GM12891 (cell line): ENCODE measurements at regions not wholly inside any gene's neighbourhood (a gene's known extent, or its start where the extent isn't known, plus 50 kb on each side); places are given as distances from the start of the nearest gene placed in this dataset.

Experiments used
- PAX5 ChIP-seq: IDR thresholded peaks from 2 replicates; pipeline ENCODE4 v1.6.1; 2011; ENCODE audit warnings: low read length, moderate library complexity, mild to moderate bottlenecking; ENCODE audit not compliant: insufficient read depth, severe bottlenecking
- POLR2A ChIP-seq: IDR thresholded peaks from 2 replicates; pipeline ENCODE4 v1.6.1; 2011; ENCODE audit warnings: low read depth, low read length, control low read depth
- POLR2AphosphoS5 ChIP-seq: IDR thresholded peaks from 2 replicates; pipeline ENCODE4 v1.6.1; 2011; ENCODE audit warnings: low read depth, low read length, control low read depth
- POU2F2 ChIP-seq: IDR thresholded peaks from 2 replicates; pipeline ENCODE4 v1.6.1; 2011; ENCODE audit warnings: low read depth, mild to moderate bottlenecking, control low read depth, low read length, moderate library complexity
- SPI1 ChIP-seq: IDR thresholded peaks from 2 replicates; pipeline ENCODE4 v1.6.1; 2011; ENCODE audit warnings: low read depth, low read length, control low read depth
- TAF1 ChIP-seq: IDR thresholded peaks from 2 replicates; pipeline ENCODE4 v1.6.1; 2011; ENCODE audit warnings: low read depth, low read length, control low read depth

GRCh38 chr4:38195486-38195885 lies 235.3 kb downstream of the PTTG2 start:
- TF ChIP-seq POLR2AphosphoS5 (no peak), PAX5 (no peak), POLR2A (no peak), TAF1 (no peak), POU2F2 (no peak), SPI1 (no peak)
